ENCODE measurements at regions not wholly inside any gene's neighbourhood (a gene's known extent, or its start where the extent isn't known, plus 50 kb on each side); places are given as distances from the start of the nearest gene placed in this dataset.
"Not testable (repeated sequence)": the region's sequence is repeated elsewhere in the genome, so short reads cannot be mapped to it uniquely, and the experiment has no call there.

DNA sequence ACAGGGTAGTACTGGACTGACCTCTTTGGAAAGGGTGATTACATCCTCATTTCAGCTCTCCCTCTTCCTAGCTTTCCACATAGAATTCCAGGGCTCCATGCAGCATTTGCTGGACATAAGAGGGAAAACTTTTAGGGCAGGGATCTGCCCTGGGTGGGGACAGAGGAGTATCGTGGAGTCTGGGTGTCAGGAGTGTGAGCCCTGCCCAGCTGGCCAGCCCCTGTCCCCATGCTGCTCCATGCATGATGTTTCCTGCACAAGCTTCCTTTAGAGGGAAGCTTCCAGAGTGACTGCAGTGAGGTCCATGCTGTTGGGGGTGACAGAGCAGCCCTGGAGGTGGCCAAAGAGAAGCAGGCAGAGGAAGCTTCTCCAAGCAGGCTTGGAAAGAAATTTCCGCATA lies 214.5 kb downstream of the POTEH start:
- TF ChIP-seq, protein P1, sequence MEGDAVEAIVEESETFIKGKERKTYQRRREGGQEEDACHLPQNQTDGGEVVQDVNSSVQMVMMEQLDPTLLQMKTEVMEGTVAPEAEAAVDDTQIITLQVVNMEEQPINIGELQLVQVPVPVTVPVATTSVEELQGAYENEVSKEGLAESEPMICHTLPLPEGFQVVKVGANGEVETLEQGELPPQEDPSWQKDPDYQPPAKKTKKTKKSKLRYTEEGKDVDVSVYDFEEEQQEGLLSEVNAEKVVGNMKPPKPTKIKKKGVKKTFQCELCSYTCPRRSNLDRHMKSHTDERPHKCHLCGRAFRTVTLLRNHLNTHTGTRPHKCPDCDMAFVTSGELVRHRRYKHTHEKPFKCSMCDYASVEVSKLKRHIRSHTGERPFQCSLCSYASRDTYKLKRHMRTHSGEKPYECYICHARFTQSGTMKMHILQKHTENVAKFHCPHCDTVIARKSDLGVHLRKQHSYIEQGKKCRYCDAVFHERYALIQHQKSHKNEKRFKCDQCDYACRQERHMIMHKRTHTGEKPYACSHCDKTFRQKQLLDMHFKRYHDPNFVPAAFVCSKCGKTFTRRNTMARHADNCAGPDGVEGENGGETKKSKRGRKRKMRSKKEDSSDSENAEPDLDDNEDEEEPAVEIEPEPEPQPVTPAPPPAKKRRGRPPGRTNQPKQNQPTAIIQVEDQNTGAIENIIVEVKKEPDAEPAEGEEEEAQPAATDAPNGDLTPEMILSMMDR (IDR thresholded peaks at IDR 0.05), result not testable (repeated sequence)
- TF ChIP-seq POLR2A (IDR thresholded peaks at IDR 0.05), result not testable (repeated sequence)
